Islet of Langerhans (tissue), 1 donor: ENCODE measurements at regions not wholly inside any gene's neighbourhood (a gene's known extent, or its start where the extent isn't known, plus 50 kb on each side); places are given as distances from the start of the nearest gene placed in this dataset.
A peak's percentile ranks its signal among the peaks of the same experiment; 100 is the strongest.

Experiments used
- FAIRE-seq: peaks from one replicate; lab custom pipeline; 2011; peaks lifted over from hg19 to GRCh38; lab: Jason Lieb, UNC

DNA sequence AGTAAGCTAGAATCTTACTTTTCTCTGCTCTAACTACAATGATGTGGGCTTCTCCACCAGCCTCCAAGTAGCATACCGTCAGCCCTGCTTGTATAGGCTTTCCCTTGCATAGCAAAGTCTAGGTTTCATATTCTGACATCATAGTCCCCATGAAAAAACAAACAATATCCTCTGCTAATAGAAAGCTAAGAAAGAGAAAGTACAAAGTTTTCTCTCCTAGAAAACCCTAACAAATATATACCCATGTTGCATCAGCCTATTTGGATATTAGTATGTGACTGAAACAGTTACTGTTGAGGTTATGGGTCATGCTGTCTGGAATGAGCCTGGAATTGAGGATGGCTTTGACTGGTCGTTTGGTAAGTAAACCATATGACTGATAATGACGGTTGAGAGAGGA is 1696.0 kb downstream of the MAT2B start:
- no peak for FAIRE-seq

DNA sequence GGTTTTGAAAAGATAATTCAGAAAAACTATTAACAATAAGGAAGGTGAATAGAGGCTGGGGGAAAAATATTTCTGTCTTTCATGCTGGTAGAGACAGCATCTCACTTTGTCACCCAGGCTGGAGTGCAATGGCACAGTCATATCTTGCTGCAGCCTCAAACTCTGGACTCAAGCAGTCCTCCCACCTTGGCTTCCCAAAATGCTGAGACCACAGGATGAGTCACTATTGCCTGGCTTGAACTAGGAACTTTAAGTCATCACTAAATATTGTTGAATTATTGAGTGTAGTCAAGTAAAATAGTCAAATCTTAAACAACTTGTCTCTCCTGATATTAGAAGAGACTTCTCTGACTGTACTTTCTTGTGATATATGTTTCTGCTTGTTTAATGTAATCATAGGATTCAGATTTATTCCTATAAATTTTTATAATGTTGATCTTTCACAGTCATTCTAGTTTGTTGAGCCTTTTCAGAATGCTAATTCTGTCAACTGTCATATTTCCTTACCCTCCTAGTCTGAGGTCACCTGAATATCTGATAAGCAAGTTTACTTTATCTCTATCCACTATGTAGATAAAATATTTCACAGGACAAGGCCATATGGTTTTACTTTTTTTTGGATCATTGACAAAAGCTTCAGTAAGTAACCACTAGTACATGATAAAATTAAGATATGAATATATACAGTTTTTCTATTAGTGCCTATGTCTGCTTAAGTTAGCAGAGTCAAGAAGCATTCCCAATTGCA is 1696.5 kb downstream of the MAT2B start:
- FAIRE-seq = no peak

DNA sequence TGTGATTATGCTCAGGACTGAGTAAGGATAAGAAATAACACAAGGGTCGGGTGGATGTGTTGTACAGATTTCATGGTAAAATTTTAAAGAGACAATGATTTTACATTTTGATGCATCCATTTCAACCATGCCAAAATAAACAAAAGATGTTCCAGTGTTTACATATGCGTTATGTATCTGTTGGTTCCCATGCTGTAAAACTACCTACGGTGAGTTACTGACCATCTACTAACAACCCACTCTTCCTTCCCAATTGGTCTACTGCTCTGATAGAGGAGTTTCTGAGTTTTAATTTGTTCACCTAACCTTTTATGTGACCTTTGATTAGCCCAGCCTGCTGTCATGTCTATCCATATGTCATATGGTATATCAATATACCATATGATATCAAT is 1697.1 kb downstream of the MAT2B start:
- no peak for FAIRE-seq

DNA sequence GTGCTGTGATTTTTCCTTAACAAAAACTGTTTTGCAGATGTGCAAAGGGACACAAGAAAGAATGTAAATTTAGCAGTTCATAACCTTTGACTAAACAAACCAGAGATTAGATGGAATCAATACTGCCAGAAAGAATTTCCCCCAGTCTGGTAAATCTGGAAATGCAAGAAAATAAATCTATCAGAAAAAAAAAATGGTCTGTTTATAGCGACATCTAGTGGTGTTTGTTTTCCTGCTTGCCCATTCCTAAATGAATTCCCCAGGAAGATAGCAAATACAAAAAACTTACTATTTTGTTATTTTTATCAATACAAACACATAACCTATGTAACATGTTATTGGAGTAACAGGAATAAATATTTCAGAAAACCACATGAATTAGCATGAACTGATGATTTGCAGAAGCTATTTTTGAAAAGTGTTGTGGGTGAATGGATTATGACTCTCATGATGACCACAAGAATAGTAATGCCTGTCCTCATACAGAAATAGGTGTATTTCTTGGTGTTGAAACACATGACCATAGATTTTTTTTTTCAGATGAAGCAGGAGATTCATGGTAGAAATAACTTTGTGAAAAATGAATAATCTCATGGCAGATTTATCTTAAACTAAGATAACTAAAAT is 1703.8 kb downstream of the MAT2B start:
- FAIRE-seq = peak; percentile 97

DNA sequence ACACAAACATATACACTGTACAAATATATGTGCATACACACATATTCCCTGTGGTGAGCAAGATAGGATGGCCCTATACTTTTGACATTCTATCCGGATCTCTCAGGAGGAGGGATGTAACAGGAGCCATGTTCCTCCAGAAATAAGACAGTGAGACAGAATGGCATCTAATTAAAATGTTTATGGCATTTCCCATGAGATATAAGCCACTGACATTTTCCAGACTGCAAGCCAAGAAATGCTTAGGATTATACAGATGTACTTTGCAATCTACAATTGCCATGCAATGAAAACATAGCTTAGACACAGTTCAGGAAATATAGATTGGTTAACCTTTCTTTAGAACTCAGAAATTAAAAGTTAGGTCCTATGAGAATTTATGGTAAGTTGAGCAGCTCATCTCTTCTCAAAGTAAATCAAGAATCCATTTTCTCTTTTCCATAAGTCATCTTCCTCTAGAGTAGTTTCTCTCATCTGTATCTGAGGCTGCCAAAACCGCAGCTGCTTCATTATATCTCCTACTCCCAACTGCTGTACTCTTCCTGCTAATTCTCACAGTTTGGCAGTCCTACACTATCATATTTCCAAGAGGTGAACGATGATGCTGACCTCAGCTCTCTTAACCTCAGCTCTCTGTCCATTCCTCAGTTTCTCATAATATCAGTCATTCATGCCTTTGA is 1719.1 kb downstream of the MAT2B start:
- no peak for FAIRE-seq

DNA sequence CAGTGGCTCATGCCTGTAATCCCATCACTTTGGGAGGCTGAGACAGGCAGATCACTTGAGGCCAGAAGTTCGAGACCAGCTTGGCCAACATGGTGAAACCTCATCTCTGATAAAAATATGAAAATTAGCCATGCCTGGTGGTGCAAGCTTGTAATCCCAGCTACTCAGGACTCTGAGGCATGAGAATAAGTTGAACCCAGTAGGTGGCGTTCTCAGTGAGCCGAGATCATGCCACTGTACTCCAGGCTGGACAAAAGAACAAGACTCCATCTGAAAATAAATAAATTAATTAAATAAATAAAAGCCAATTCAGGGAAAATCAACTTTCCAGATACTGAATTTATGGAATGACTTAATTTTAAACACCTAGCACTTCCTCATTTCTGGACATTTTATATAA is 1722.1 kb downstream of the MAT2B start:
- FAIRE-seq = no peak

DNA sequence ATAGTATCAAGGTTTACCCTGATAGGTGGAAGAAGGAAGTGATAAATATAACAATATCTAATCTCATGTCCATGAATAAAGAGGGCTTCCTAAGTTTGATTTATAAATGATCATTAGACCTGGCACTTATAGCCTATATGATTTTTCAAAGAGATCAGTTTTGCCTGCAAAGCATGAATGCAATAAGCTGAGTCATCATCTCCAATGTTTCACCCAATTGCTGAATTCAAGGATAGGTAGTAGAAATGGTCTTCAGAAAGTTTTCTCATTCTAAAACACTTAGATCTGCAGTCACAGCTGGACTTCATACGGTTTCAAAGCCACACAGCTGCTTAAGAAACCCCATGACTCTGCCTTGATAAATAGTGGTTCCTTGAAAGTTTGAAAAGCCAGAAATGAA is 1722.8 kb downstream of the MAT2B start:
- FAIRE-seq = no peak

DNA sequence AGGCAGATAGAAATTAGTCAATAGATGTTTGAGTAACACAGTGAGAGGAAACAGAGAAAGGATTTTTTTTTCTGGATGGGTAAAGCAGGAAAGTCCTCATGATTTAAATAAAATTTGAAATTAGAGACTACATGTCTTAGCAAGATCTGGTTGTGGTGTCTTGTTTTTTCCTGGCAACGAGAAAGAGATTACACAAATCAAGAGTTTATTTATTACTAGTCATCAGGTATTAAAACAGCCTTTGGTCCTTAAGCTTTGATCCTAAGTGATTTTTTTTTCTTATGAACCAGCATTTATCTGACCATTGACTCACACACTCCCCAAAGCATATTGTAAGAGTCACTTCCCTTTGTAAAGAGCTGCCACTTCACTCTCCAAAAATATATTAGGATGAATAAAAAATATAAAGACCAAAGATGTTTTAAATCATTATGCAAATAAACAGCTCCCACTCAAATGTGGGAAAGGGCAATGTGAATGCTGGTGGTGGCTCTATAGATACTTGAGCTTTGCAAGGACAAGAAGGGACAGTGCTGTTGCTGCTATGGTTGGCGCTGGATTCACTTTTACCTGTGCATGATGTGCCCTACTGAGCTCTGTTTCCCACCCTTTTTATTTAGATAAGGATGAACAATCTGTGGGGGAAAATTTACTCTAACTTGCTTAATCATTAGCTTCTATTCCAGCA is 1726.5 kb downstream of the MAT2B start:
- no peak for FAIRE-seq

DNA sequence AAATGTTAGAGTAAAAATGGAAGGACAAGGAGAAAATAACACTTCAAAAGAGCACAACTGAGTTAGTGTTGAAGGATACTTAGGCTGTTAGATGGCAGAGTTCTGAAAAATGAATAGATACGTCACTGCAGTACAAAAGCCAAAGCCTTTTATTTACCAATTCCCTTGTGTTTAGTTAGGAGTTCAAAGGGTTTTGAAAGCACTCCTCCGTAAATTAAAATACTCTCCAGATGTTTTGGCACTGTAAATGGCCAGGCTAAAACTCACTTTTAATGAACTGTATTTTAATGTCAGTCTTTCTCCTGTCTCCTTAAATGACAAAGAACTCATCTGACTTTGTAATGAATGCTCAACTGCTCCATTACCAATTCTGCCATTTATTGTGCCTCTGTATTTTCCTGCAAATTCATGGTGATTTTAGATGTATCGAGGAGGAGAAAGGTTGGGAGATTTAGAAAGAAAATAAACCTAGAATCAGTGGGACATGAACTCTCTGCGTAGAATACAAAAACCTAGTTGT is 1727.2 kb downstream of the MAT2B start:
- FAIRE-seq = no peak

DNA sequence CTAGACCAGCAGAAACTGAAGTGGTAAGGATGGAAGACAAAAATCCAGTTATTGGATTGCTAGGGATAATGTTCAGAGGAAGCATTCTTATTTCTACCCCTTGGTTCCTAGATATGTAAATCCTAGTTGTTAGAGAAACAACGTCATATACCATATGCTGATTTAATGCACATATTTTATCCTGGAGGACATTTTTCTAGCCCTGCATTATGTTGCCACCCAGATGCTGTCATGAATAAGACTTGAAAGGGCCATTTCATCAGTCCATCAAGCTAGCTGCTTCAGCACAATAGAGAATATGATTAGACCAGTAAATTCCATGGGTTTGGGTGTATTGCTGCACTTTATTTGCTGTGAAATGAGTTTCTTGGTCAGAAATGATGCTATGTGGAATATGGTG is 1736.4 kb downstream of the MAT2B start:
- no peak for FAIRE-seq

DNA sequence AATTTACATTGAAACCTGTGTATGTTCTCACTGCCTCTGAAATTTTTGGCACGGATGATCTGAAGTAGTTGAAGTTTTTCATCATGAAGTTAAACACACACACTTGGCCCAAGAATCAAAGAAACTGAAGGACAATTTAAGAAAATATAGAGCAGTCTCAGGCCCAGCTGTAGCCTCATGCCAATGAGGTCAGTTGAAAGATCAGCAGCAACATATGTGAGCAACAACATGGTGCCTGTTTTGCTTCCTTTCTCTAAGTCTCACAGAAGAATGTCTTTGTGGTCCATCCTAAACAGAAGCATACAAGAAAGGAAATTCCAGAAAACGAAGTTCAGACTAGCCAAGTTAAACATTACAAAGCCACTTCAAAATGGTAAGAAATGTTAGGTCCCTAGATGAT is 1737.2 kb downstream of the MAT2B start:
- no peak for FAIRE-seq

DNA sequence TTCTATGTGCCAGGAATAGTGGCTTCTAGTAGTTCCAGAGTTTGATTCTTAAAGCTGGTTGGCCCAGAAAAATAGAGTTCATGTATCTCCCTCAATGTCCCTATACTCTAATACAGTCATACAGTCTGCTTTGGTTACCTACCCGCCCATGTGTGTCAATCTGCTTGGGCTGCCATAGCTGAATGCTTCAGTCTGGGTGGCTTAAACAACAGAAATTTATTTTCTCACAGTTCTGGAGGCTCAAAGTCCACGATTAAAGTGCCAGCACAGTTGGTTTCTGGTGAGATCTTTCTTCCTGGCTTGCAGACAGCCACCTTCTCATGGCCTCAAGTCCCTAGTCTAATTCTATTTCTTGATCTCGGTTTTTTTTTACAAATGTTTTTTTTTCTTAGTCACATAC is 1739.0 kb downstream of the MAT2B start:
- FAIRE-seq = no peak

DNA sequence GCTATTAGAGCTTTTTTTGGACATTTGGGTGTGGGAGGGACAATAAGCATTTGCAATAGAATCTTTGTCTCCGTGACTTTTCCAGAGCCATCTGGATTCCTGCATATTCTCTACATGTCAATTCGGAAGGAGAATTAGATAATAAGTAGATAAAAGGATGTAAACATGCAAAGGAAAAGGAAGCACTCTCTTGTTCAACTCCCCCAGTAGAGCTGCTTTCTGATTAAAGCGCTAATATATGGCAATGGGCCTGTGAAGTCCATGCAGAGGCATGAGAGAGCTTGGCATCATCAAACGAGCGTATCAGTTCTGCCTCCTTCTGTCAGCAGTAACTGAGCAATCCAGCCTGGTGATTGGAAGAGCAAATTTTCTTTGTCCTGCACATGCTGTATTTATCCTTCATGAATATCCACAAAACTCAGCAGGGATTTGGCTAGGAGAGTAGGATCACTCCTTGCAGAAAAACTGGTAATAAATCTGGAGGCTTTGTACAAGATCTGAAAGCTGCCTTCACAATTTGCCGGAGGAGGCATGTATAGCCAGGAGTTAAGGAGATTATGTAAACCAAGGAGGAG is 1752.9 kb downstream of the MAT2B start:
- FAIRE-seq = no peak

DNA sequence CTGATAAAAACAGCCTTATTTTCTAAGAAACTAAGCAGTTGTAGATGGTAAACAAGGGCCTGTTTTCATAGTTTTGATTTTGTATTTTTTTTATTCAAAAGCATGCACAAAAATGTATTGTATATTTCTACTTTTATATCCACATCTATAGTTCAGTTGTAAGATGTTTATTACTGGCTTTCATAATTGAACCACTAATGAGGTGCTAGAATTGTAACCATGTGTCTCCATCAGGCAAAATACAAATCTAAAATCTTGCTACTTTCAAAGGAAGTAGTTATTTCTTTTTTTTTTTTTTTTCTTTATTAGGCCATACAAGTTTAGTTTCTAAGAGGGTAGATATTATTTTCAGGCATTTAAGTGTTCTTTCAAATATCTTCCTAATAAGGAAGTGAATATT is 1755.0 kb downstream of the MAT2B start:
- FAIRE-seq = no peak

DNA sequence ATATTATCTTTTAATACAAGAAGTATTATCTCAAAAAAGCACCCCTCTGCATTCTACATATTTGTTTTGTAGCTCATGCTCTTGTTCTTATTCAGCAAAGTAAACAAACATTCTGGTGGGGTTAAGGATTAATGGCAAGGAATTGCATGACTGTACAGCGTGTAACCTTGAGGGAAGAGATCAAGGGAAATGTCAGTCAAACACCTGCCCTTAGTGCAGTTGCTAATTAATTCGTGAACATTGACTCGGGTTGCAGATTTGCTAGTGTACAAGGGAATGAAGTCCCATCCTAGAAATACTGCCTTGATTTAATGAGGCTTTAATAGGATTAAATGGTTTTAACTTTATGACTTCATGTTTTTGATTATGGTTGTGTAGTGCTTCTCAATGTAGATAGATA is 1758.1 kb downstream of the MAT2B start:
- no peak for FAIRE-seq

DNA sequence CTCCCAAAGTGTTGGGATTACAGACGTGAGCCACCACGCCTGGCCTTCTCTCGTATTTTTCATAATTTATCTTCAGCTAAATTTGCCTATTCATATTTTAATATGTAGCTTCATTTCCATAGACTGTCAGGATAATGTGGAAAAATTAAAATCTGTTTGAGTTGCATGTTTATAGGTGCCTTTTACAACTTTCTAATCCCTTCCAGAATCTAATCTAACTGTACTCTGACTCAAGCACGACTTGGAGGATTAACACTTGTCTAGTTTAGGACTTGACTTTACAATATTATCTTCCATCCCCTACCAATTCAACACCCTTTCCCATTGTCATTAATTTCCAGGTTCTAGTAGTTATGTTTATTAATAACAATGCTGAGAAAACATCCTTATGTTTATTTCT is 1761.5 kb downstream of the MAT2B start:
- FAIRE-seq = no peak

DNA sequence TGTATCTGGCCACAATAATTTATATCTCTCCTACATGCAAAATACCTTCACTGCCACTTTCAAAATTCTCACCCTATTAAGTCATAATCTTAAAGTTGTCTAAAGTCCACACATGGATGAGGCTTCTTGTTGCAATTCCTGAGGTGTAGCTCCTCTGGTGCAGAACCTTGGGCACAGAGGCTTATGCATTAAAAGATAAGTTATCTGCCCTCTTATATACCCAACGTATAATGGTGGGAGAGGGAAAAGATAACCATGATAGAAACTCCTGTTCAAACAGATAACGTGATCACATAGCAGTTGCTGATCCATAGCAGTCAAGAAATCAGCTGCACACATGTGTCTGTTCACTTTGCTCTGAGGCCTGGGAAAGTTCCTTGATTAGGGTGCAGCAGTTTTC is 1767.0 kb downstream of the MAT2B start:
- no peak for FAIRE-seq

DNA sequence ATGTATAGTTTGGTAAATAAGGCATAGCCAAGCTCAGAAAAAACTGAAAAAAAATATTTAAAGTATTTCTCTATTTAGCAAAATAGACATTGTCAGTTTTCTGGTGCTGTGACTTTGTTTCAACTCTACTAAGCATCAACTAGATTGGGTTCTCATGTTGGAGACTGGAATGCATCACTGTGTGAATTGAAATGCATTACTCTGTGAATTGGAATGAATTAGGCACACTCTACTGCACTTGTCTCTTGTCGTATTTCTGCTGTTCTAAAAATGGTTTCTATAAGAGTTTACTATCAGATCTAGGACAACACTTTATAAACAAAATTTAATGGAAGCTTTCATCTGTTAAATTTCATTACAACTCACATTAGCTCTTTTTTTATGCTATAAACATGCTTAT is 1772.2 kb downstream of the MAT2B start:
- FAIRE-seq = no peak

DNA sequence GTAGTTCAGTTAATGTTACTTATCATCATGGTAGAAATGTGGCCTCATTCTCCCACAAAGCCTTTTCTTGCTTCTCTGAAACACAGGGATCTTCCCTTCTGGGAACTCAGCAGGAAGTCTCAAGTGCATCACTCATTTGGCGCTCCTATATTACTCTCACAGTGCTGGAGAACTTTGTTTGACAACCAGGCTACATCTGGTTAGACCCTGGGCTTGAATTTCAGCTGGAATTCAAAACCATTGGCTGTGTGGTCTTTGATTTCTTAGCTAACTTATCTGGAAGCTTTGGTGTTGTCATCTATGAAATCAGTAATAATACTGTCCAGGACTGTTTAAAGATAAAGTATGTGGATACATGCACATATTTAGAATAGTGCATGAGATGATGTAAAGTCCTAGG is 1777.1 kb downstream of the MAT2B start:
- no peak for FAIRE-seq

DNA sequence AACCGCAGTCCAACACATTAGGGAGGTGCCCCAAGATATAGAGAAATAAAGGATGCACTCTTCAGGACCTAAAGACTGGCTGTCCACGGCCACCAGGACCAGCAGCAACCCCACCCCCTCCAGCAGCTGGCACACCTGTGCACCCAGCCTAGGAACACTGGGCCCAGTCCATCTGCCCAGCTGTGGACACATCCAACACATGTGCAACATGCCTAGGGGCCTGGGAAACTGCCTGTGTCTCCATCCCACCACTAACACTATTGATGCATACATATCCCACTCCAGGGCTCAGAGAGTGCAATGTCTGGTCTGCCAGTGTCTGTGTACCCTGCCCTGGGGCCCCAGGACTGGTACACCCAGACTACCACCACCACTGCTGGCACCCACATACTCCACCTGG is 1781.3 kb downstream of the MAT2B start:
- FAIRE-seq = no peak

DNA sequence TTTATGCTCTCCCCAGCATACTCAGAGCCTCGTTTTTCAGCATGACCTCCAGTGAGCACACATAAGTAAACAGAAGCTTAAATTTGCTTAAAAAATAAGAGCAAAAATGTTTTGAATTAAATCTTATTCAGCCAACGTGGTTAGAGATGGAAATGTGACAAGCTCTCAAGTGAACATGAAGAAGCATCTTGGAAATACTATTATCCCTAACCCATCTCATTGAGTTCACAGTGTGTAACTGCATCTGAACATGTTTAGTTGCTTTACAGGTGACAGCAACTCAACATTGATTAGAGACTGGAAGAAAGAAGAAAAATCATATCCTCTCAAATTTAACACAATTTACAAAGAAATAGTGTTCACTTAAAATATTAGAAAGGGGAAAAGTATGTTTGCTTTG is 1785.1 kb downstream of the MAT2B start:
- no peak for FAIRE-seq

DNA sequence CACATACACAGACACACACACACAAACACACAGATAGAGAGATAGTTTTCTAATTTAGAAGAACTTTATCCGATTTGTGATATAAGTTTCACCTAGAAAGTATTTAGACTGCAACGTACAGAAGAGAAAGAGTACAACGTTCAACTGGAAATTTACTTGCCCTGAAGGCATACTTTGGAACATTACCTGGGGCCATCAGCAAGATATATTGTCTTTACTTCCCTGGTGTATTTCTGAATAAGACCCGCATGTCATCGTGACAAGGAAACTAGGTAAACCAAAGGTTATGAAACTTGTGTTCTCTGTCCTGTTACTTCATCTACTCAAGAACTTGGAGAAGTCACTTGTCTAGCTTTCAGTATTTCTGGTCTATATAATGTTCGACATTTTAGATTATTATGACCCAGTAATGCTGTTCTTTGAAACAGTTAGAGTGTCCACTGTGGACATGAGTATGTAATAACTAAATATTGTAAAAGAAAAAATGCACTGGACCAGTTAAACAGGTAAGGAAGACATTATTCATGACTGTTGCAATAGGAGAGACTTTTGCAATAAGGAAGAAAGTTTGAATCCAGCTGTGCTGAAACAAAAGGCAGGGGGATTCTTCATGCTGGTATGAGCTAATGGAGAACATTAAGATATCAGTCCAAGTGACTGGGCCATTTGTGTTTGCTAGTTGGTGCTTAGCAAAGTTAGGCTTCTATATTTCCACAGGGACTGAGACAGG is 1791.1 kb downstream of the MAT2B start:
- no peak for FAIRE-seq
